Testis (tissue), 2 donors: ENCODE measurements at regions not wholly inside any gene's neighbourhood (a gene's known extent, or its start where the extent isn't known, plus 50 kb on each side); places are given as distances from the start of the nearest gene placed in this dataset.

ENCODE experiments used
- DNase-seq: peaks from one replicate; pipeline ENCODE4 v3.0.0-alpha.2; 2019
- H3K27ac ChIP-seq, 2 donors: fragments of 200-600 bp; sonication (generic); one replicate each; pipeline ENCODE4 v1.5.1; 2019
- H3K27me3 ChIP-seq: fragments of 200-600 bp; sonication (generic); one replicate; pipeline ENCODE4 v1.5.1; 2019
- H3K36me3 ChIP-seq: fragments of 200-600 bp; sonication (generic); one replicate; pipeline ENCODE4 v1.5.1; 2017; ENCODE audit warnings: low read depth; ENCODE audit errors: missing control alignments
- H3K4me1 ChIP-seq: fragments of 200-600 bp; sonication (generic); one replicate; pipeline ENCODE4 v1.5.1; 2019
- H3K4me3 ChIP-seq, 2 donors: fragments of 200-600 bp; sonication (generic); one replicate each; pipeline ENCODE4 v1.5.1; 2017 to 2019
- H3K9me3 ChIP-seq: fragments of 200-600 bp; sonication (generic); one replicate; pipeline ENCODE4 v1.5.1; 2017
- POLR2A ChIP-seq: fragments of 450-650 bp; IDR thresholded peaks from one replicate; pipeline ENCODE4 v1.6.1; 2017; ENCODE audit warnings: antibody characterized with exemption, mild to moderate bottlenecking, moderate library complexity
- WGBS, 2 donors: methylation state at CpG; one replicate each; pipeline ENCODE4 v1.1.5; 2018; 5-methylcytosine and 5-hydroxymethylcytosine counted together
- intact Hi-C: fragments of 100-400 bp; cut with DNase I; formaldehyde crosslinking; loops from one replicate; pipeline ENCODE4 v1.15.1; 2023; ENCODE audit warnings: low total_unique reads
- TF ChIP-seq, protein P1 (sequence below), 3 experiments: fragments of 450-650 bp in 2 of 3; fragments of 200-600 bp in 1 of 3; sonication (generic) in 1 of 3; IDR thresholded peaks; one replicate each; pipeline ENCODE4 v1.5.1; 2016 to 2019; ENCODE audit warnings: antibody characterized with exemption in 3 of 3, mild to moderate bottlenecking in 2 of 3, moderate library complexity in 1 of 3

DNA sequence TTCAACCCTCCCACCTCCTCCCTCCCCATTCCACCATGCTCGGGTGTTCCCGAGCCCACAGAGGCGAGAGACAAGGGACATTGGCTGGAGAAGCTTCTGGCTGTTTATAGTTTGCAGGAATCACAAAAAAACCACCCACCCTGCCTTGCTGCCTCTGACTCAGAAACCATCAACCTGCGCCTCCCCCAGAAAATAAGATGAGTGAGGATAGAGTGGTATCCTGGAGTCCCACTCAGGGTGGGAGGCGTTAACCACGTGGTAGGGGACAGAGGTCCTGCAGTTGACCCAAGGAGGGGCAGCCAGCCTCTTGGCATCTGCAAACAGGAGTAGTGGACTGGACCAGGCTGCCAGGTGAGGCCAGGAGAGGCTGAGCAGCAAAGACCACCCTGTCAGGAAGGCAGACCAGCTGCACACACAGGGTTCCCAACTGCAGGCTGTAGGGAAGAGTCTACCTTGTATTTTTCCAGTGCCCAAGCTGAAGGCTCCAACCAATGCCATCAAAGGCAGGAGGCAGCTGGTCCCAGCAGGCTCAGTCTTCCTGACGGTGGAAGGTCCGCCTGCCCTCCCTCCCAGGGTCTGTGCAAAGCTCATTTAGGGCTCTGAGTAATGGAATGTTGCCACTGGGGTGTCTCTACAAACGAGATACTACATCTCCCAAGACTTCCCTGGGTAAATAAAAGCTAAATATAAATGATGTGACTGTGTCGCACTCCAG, 201.5 kb upstream of the TNRC6C start:
- 53 to 66% methylated on average over 10 of the region's 10 CpGs for WGBS, 2 donors
- TF ChIP-seq, protein P1, sequence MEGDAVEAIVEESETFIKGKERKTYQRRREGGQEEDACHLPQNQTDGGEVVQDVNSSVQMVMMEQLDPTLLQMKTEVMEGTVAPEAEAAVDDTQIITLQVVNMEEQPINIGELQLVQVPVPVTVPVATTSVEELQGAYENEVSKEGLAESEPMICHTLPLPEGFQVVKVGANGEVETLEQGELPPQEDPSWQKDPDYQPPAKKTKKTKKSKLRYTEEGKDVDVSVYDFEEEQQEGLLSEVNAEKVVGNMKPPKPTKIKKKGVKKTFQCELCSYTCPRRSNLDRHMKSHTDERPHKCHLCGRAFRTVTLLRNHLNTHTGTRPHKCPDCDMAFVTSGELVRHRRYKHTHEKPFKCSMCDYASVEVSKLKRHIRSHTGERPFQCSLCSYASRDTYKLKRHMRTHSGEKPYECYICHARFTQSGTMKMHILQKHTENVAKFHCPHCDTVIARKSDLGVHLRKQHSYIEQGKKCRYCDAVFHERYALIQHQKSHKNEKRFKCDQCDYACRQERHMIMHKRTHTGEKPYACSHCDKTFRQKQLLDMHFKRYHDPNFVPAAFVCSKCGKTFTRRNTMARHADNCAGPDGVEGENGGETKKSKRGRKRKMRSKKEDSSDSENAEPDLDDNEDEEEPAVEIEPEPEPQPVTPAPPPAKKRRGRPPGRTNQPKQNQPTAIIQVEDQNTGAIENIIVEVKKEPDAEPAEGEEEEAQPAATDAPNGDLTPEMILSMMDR (IDR thresholded peaks at IDR 0.05), result no peak
- no peak for TF ChIP-seq POLR2A

GRCh38 chr17:77757561-77757898, 201.0 kb upstream of the TNRC6C start:
- Histone ChIP-seq H3K4me3 (no peak overlapping the region), H3K27me3 (no peaks in the 10 kb centered on the region), H3K27ac (no peak overlapping the region), H3K9me3 (no peaks in the 10 kb centered on the region), H3K36me3 (no peaks in the 10 kb centered on the region), H3K4me1 (no peaks in the 10 kb centered on the region)
- WGBS, 2 donors, result 33 to 49% methylated on average over 7 of the region's 7 CpGs
- TF ChIP-seq POLR2A, result no peak
- TF ChIP-seq, protein P1 (IDR thresholded peaks at IDR 0.05), result no peak
- intact Hi-C loops, result no loop called here
- no peak for DNase-seq

More for the DNA sequence above, 201.5 kb upstream of the TNRC6C start:
- H3K9me3 ChIP-seq, result no peaks in the 10 kb centered on the region
- H3K4me3 ChIP-seq, result no peak overlapping the region
- no peaks in the 10 kb centered on the region for H3K36me3 ChIP-seq
- no peaks in the 10 kb centered on the region for H3K27me3 ChIP-seq
- DNase-seq, result no peak
- no peaks in the 10 kb centered on the region for H3K4me1 ChIP-seq
- intact Hi-C loops, result no loop called here
- no peak overlapping the region for H3K27ac ChIP-seq

DNA sequence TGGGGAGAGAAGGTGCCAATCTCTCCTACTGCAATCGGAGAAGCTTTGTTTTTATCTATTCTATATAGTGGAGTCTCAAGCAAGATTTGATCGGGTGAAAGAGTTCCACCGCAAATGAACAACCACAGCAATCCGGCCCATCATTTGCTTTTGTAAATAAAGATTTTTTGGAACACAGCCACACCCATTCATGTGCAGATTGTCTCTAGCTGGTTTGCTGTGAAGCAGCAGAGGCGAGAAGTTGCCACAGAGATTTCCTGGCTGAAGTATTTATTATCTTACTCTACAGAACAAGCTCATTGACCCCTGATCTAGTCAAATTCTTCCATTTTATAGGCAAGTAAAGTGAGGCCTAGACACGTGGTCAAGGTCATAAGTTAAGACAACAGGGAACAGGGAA, 195.5 kb upstream of the TNRC6C start:
- intact Hi-C loops, result no loop called here
- Histone ChIP-seq H3K4me3 (no peak overlapping the region), H3K9me3 (no peaks in the 10 kb centered on the region), H3K36me3 (no peaks in the 10 kb centered on the region), H3K27me3 (no peaks in the 10 kb centered on the region), H3K4me1 (no peaks in the 10 kb centered on the region), H3K27ac (no peak overlapping the region)
- WGBS, 2 donors, result 80 to 81% methylated on average over 6 of the region's 6 CpGs
- no peak for DNase-seq
- TF ChIP-seq, protein P1 (IDR thresholded peaks at IDR 0.05), result no peak
- TF ChIP-seq POLR2A, result no peak

DNA sequence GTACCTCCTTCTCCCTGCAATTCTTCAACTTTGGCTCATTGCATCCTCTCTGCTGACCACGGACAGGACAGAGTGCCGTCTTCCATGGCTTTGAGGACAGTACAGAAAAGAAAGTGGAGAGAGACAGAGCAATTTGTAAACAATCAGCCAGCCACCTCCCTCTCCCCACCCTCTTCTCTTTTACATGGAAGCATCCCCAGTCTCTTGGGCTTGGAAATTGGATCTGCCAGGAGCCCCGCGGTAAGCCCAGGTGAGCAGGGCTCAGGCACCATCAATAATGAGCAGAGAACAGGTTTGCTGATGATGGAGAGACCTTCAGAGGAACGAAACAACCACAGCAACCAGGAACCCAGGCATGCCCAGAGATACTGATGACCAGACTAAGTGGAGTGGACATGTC, 194.9 kb upstream of the TNRC6C start:
- 71 to 73% methylated on average over 5 of the region's 5 CpGs for WGBS, 2 donors
- no peak overlapping the region for H3K27ac ChIP-seq
- no peaks in the 10 kb centered on the region for H3K4me1 ChIP-seq
- TF ChIP-seq, protein P1 (IDR thresholded peaks at IDR 0.05), result no peak
- TF ChIP-seq POLR2A, result no peak
- H3K4me3 ChIP-seq, result no peak overlapping the region
- no peaks in the 10 kb centered on the region for H3K36me3 ChIP-seq
- intact Hi-C loops, result no loop called here
- H3K27me3 ChIP-seq, result no peaks in the 10 kb centered on the region
- no peaks in the 10 kb centered on the region for H3K9me3 ChIP-seq
- DNase-seq, result no peak

- Histone ChIP-seq H3K36me3 (no peaks in the 10 kb centered on the region), H3K27ac (no peak overlapping the region), H3K4me1 (no peaks in the 10 kb centered on the region), H3K9me3 (no peaks in the 10 kb centered on the region), H3K27me3 (no peaks in the 10 kb centered on the region), H3K4me3 (no peak overlapping the region)
- intact Hi-C loops, result no loop called here
- no peak for DNase-seq
- WGBS, 2 donors, result 89 to 97% methylated on average over 1 of the region's 1 CpG
- TF ChIP-seq, protein P1 (IDR thresholded peaks at IDR 0.05), result no peak
- TF ChIP-seq POLR2A, result no peak
Observed at GRCh38 chr17:77765292-77765691, 193.2 kb upstream of the TNRC6C start.
